Dedifferentiated amniotic fluid mesenchymal stem cell (primary cell): ENCODE measurements at regions not wholly inside any gene's neighbourhood (a gene's known extent, or its start where the extent isn't known, plus 50 kb on each side); places are given as distances from the start of the nearest gene placed in this dataset.
"Not testable (repeated sequence)": the region's sequence is repeated elsewhere in the genome, so short reads cannot be mapped to it uniquely, and the experiment has no call there.

Experiments used
- DNase-seq: peaks from one replicate; pipeline ENCODE4 v3.0.0-alpha.2; 2016; ENCODE audit errors: extremely low spot score

- no peak for DNase-seq
Observed at GRCh38 chr5:40134883-40135520, 544.7 kb upstream of the PTGER4 start.

DNA sequence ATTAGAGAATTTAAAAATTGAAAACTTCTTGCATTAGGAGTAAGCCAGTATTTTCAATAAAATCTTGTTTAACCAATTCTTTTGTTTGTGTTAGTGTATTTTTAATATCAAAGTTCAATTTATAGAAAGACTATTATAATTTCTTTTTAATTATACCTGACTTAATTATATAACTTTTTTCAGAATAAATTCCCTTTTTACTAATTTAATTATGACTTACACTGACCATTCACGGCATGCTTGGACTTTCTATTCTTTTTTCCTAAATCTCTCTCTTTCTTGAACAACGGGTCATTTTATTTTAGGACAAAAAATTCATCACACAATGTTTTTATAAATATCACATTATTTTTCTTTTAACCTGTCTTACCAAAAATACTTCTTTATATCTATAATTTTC, 555.3 kb upstream of the PTGER4 start:
- DNase-seq, result no peak

GRCh38 chr5:40121236-40121635, 558.5 kb upstream of the PTGER4 start:
- no peak for DNase-seq

DNA sequence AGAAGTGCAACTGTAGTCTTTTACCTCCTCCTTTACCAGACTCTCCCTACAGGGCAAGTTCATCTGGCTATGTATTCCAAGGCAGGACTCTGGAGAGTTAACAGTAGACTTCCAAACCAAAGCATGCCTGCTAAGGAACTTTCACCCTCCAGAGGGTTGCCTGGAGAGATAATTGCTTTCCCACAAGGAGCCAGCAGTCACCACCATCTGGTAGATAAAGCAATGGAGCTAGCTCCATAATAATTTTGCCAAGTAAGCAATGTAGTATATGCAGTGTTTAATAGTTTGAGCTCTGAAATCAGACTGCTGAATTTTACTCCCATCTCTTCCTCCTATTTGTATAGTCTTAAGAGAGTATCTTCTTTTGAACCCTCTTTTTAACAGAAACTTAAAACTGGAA, 566.8 kb upstream of the PTGER4 start:
- no peak for DNase-seq

GRCh38 chr5:40111036-40111435, 568.7 kb upstream of the PTGER4 start:
- not testable (repeated sequence) for DNase-seq

DNA sequence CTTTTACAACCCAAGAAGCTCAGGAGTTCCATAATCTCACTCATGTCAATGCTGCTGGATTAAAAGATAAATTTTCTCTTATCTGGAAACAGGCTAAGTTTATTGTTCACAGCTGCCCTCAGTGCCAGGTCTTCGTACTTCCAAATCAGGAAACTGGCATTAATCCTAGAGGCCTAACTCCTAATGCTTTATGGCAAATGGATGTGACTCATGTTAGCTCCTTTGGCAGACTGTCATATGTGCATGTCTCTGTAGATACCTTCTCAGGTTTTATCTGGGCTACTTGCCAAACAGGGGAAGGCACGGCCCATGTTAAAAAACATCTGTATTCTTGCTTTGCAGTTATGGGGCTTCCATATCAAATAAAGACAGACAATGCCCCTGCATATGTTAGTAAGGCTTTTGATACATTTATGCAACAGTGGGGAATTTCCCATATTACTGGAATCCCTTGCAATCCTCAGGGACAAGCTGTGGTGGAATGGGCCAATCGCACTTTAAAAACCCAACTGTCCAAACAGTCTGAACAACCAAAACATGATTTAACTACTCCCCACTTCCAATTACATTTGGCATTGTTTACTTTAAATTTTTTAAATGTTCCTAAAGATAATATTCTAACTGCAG, 570.8 kb upstream of the PTGER4 start:
- DNase-seq, result peak; percentile 47

GRCh38 chr5:40107786-40108185, 571.9 kb upstream of the PTGER4 start:
- DNase-seq, result not testable (repeated sequence)

DNA sequence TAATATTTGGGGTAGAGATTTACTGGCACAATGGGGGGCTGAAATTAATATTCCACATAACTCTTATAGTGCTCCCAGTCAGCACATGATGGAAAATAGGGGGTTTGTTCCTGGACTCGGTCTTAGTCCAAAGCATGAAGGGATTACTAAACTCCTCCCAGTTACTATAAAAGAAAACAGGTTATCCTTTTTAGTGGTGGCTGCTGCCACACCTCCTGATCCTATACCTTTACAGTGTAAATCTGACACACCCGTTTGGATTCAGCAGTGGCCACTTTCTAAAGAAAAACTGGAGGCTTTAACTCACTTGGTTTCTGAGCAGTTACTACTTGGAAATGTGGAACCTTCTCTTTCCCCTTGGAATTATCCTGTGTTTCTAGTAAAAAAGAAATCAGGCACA, 572.9 kb upstream of the PTGER4 start:
- DNase-seq, result no peak

- DNase-seq, result no peak
Observed at GRCh38 chr5:40098313-40098712, 581.4 kb upstream of the PTGER4 start.

DNA sequence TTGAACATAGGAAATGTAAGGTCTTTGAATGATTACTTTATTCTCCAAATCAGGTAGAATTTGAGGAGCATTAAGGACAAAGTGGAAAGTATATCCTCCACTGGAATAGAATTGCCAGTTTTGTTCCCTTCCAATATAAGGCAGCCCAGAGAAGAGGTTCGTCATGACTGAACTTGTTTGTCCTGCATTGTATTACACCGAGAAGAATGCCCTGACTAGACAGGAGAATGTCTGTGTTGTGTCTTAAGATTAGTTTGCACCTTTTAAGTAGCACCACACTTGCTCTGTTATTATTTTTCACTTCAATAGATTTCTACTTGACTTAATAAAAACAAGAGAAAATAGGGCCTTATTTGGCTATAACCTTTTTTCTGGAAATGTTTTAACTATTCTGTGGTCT, 586.2 kb upstream of the PTGER4 start:
- DNase-seq, result no peak

DNA sequence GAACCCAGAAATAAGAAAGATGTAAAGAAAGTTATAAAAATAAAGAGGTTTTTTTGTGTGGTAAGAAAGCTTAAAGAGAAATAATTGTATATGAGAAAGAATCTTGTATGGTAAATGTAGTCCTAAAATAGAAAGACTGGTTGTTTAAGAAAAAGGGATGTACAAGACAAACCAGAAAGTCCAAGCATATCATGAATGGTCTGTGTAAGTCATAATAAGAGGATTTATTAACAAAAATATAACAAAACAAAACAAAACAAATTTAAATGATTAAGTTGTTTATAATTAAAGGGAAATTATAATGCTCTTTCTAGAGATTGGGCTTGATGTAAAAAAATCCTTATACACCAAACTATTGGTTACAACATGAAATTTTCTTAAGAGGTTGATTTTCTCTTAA, 590.4 kb upstream of the PTGER4 start:
- DNase-seq, result no peak

DNA sequence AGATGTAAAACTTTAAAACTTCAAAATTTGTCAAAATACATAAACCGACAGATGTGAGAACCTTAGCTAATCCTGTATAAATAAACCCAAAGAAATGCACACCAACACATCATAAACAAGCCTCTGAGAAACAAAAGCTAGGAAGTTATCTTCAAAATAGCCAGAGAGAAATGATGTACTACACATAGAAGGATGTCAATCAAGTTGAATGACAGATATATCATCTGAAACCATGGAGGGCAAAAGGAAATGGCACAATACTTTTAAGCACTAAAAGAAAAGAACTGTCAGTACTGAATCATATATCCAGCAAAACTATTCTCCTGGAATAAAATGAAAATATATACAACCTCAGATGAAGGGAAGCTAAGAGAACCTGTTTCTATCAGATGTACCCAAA, 595.1 kb upstream of the PTGER4 start:
- DNase-seq, result no peak

- DNase-seq, result no peak
Observed at GRCh38 chr5:40082313-40082712, 597.4 kb upstream of the PTGER4 start.

- no peak for DNase-seq
Observed at GRCh38 chr5:40080191-40080590, 599.5 kb upstream of the PTGER4 start.

GRCh38 chr5:40078898-40079575, 600.7 kb upstream of the PTGER4 start:
- no peak for DNase-seq

DNA sequence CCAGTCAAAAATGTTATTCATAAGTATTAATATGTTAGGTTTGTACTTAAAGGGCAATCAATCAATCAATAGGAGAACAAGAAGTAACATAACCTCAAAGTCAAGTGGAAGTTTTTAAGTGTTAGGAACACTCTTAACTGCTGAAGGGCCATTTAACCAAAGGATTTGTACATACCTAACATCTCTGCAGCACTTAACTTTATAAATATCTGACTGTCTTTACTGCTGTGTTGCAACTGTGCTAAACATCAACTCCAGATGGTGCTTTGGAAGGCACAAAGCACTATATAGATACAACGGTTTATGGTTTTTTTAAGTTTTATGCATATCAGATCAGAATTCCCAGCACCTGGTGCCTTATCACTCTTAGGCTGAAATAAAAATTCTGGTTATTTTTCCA, 604.9 kb upstream of the PTGER4 start:
- no peak for DNase-seq

GRCh38 chr5:40073927-40074326, 605.8 kb upstream of the PTGER4 start:
- no peak for DNase-seq

- peak; percentile 34 for DNase-seq
Observed at GRCh38 chr5:40071870-40072269, 607.8 kb upstream of the PTGER4 start.

DNA sequence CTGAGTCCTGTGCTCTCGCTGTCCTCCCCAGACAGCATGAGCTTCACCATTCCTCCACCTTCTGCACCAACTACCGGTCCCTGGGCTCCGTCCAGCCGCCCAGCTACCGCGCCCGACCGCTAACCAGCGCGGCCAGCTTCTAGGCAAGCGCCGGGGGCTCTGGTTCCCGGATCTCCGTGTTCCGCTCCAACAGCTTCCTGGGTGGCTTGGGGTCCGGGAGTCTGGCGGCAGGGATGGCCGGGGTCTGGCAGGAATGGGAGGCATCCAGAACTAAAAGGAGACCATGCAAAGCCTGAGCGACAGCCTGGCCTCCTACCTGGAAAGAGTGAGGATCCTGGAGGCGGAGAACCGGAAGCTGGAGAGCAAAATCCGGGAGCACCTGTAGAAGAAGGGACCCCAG, 613.1 kb upstream of the PTGER4 start:
- no peak for DNase-seq

GRCh38 chr5:40052808-40053207, 626.9 kb upstream of the PTGER4 start:
- DNase-seq, result no peak

DNA sequence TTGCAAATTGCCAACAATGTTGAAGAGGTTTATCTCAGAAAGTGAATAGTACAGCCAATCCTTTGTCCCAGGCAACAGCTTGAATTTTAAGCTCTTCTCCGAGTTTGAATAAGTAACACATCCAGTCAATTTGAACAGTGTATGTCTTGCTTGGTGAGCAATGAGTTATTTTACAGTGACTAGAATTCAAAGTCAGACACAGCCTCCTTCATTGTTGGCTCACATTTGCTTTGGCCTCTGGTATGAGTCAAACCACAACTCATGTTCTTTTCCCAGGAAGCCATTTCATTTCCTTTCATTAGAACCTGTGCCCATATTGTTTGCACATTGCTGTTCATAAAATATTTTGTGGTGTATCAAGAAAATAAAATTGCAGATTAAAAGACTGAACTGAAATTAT, 622.0 kb upstream of the DAB2 start:
- DNase-seq, result no peak

DNA sequence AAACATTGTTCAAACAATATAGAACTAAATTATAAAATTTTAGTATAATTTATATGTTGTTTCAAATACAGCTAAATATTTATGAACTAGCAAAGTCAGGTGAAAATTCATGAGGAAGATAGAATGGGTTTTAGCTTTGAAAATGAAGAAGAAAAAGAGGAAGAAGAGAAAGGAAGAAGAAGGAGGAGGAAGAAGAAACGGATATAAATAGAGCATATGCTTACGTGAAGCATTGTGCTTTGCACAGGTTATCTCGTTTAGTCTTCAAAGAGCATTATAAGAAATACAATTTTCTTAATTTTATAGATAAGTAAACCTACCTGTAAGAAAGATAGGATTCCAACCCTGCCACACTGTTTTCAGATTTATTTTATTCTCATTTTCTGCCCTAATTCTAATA, 620.6 kb upstream of the DAB2 start:
- no peak for DNase-seq

DNA sequence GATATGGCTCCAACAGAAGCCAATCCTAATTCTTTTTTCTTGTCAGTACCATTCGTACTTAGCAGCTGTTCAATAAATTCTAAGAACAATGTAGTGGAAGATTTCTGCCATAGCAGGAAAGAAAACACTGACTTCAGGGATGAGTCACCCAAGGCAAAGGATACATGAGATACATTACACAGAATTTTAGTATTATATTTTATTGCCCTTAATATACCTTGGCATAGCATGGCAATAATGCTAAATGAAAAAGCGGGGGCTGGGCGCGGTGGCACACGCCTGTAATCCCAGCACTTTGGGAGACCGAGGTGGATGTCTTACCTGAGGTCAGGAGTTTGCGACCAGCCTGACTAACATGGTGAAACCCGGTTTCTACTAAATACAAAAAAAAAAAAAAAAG, 619.1 kb upstream of the DAB2 start:
- DNase-seq, result no peak
